MM.1S (cell line): ENCODE measurements at regions not wholly inside any gene's neighbourhood (a gene's known extent, or its start where the extent isn't known, plus 50 kb on each side); places are given as distances from the start of the nearest gene placed in this dataset.

Source experiments
- DNase-seq: peaks from one replicate; pipeline ENCODE4 v3.0.0-alpha.2; 2015
- H2AFZ ChIP-seq: fragments of 300-600 bp; sonication (generic); 2 replicates; pipeline ENCODE4 v1.6.0; 2016; ENCODE audit warnings: antibody characterized with exemption, low read length
- H3F3A ChIP-seq: fragments of 300-600 bp; sonication (generic); 2 replicates; pipeline ENCODE4 v1.6.1; 2016; ENCODE audit warnings: mild to moderate bottlenecking, antibody characterized with exemption, low read length, moderate library complexity, mixed read lengths; ENCODE audit not compliant: insufficient read depth
- H3K27ac ChIP-seq: fragments of 300-600 bp; sonication (generic); 2 replicates; pipeline ENCODE4 v1.5.1; 2016; ENCODE audit warnings: mild to moderate bottlenecking, low read length
- H3K27me3 ChIP-seq: fragments of 300-600 bp; sonication (generic); replicated peaks from 2 replicates; pipeline ENCODE4 v1.6.0; 2016; ENCODE audit warnings: low read length; ENCODE audit not compliant: insufficient read depth
- H3K36me3 ChIP-seq: fragments of 300-600 bp; sonication (generic); replicated peaks from 2 replicates; pipeline ENCODE4 v1.6.1; 2016; ENCODE audit warnings: mild to moderate bottlenecking, low read length, mixed read lengths; ENCODE audit not compliant: insufficient read depth
- H3K4me1 ChIP-seq: fragments of 300-600 bp; sonication (generic); 2 replicates; pipeline ENCODE4 v1.6.1; 2016; ENCODE audit warnings: low read length, mixed read lengths
- H3K4me2 ChIP-seq: fragments of 300-600 bp; sonication (generic); 2 replicates; pipeline ENCODE4 v1.6.0; 2016; ENCODE audit warnings: low read depth, low read length
- H3K4me3 ChIP-seq: fragments of 300-600 bp; sonication (generic); 2 replicates; pipeline ENCODE4 v1.5.1; 2016; ENCODE audit warnings: low read length, mixed read lengths
- H3K79me2 ChIP-seq: fragments of 300-600 bp; sonication (generic); 2 replicates; pipeline ENCODE4 v1.6.1; 2016; ENCODE audit warnings: mixed run types, low read length, mixed read lengths
- H3K9ac ChIP-seq: fragments of 300-600 bp; sonication (generic); 2 replicates; pipeline ENCODE4 v1.6.1; 2016; ENCODE audit warnings: low read length, mixed read lengths
- H3K9me2 ChIP-seq: fragments of 300-600 bp; sonication (generic); replicated peaks from 2 replicates; pipeline ENCODE4 v1.6.1; 2016; ENCODE audit warnings: mild to moderate bottlenecking, low read length, mixed read lengths; ENCODE audit not compliant: insufficient read depth
- H3K9me3 ChIP-seq: fragments of 300-600 bp; sonication (generic); replicated peaks from 2 replicates; pipeline ENCODE4 v1.6.1; 2016; ENCODE audit warnings: mild to moderate bottlenecking, low read length, mixed read lengths; ENCODE audit not compliant: insufficient read depth
- H4K20me1 ChIP-seq: fragments of 300-600 bp; sonication (generic); 2 replicates; pipeline ENCODE4 v1.6.1; 2016; ENCODE audit warnings: mild to moderate bottlenecking, low read length, moderate library complexity, mixed read lengths; ENCODE audit not compliant: insufficient read depth
- CTCF ChIP-seq: fragments of 300-600 bp; sonication (generic); IDR thresholded peaks from 2 replicates; pipeline ENCODE4 v1.5.1; 2016; ENCODE audit warnings: antibody characterized with exemption, low read length, mixed read lengths
- EZH2 ChIP-seq: fragments of 300-600 bp; sonication (generic); optimal IDR thresholded peaks from 2 replicates; pipeline ENCODE3; 2017; ENCODE audit warnings: low read depth, mild to moderate bottlenecking, antibody characterized with exemption, low read length, mixed read lengths
- EZH2phosphoT487 ChIP-seq: fragments of 300-600 bp; sonication (generic); IDR thresholded peaks from 2 replicates; pipeline ENCODE4 v1.6.1; 2018; ENCODE audit warnings: antibody characterized with exemption, low read length

- no peak for DNase-seq
- no peaks in the 10 kb centered on the region for H3K36me3 ChIP-seq
- no peaks in the 10 kb centered on the region for H3K9me3 ChIP-seq
- no peak for TF ChIP-seq CTCF
- no peak for TF ChIP-seq EZH2phosphoT487
- TF ChIP-seq EZH2: no peak
- H3K4me3 ChIP-seq: no peak overlapping the region
- H3K9ac ChIP-seq: no peak overlapping the region
- H3K27ac ChIP-seq: no peak overlapping the region
- no peak overlapping the region for H2AFZ ChIP-seq
- no peaks in the 10 kb centered on the region for H3K27me3 ChIP-seq
- H3K79me2 ChIP-seq: no peaks in the 10 kb centered on the region
- no peaks in the 10 kb centered on the region for H4K20me1 ChIP-seq
- H3K4me2 ChIP-seq: no peak overlapping the region
- H3F3A ChIP-seq: no peaks in the 10 kb centered on the region
- no peaks in the 10 kb centered on the region for H3K9me2 ChIP-seq
- H3K4me1 ChIP-seq: no peaks in the 10 kb centered on the region
These were observed 232.5 kb upstream of the EEF2KMT start for GRCh38 chr16:5330058-5330457.

DNA sequence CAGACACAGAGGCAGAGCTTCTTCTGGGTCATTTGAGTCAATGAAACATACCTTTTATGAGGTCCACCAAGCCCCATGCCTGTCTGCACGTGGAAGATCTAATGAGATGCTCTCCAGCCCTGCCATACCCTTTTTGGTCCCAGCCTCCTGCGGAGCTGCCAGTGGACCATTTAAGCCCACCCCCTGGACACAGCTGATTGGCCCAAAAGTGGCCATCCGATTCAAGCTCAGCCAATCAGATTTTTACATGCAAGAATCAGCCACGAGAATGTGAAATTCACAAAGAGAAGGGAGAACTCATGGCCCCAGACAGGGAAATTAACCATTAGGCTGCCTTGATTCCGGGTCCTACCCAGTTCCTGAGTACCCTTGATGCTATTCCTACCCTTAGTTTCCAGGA, 231.0 kb upstream of the EEF2KMT start:
- H3K4me2 ChIP-seq: no peak overlapping the region
- no peaks in the 10 kb centered on the region for H3K9me3 ChIP-seq
- no peaks in the 10 kb centered on the region for H3K36me3 ChIP-seq
- TF ChIP-seq EZH2phosphoT487 (no peak), EZH2 (no peak), CTCF (no peak)
- no peak overlapping the region for H2AFZ ChIP-seq
- no peaks in the 10 kb centered on the region for H4K20me1 ChIP-seq
- no peaks in the 10 kb centered on the region for H3F3A ChIP-seq
- H3K27ac ChIP-seq: no peak overlapping the region
- H3K4me3 ChIP-seq: no peak overlapping the region
- no peaks in the 10 kb centered on the region for H3K27me3 ChIP-seq
- no peaks in the 10 kb centered on the region for H3K9me2 ChIP-seq
- no peaks in the 10 kb centered on the region for H3K79me2 ChIP-seq
- no peak for DNase-seq
- no peaks in the 10 kb centered on the region for H3K4me1 ChIP-seq
- H3K9ac ChIP-seq: no peak overlapping the region

GRCh38 chr16:5326395-5326794, 228.8 kb upstream of the EEF2KMT start:
- H3K27ac ChIP-seq: no peak overlapping the region
- H3F3A ChIP-seq: no peaks in the 10 kb centered on the region
- DNase-seq: no peak
- TF ChIP-seq EZH2phosphoT487 (no peak), CTCF (no peak), EZH2 (no peak)
- 0 out of 2 replicates have a peak, but pooled peaks cover 4% of the 10 kb centered on the region for H3K27me3 ChIP-seq
- H3K4me3 ChIP-seq: no peak overlapping the region
- no peaks in the 10 kb centered on the region for H4K20me1 ChIP-seq
- H3K4me1 ChIP-seq: no peaks in the 10 kb centered on the region
- H2AFZ ChIP-seq: no peak overlapping the region
- H3K9me3 ChIP-seq: no peaks in the 10 kb centered on the region
- H3K9me2 ChIP-seq: no peaks in the 10 kb centered on the region
- H3K79me2 ChIP-seq: no peaks in the 10 kb centered on the region
- no peaks in the 10 kb centered on the region for H3K36me3 ChIP-seq
- H3K9ac ChIP-seq: no peak overlapping the region
- no peak overlapping the region for H3K4me2 ChIP-seq
